ENCODE measurements at regions not wholly inside any gene's neighbourhood (a gene's known extent, or its start where the extent isn't known, plus 50 kb on each side); places are given as distances from the start of the nearest gene placed in this dataset.

- TF ChIP-seq CTCF (IDR thresholded peaks at IDR 0.05; ENCODE audit: low read depth, low read length, missing control alignments) = no peak
- DNase-seq (ENCODE audit: low read depth) = no peak
- no peak overlapping the region for H3K4me3 ChIP-seq (ENCODE audit: low read depth, low read length)
- in situ Hi-C loops (cut with HindIII; ENCODE audit: low sequenced_read_pairs) = no loop called here
Measured at GRCh38 chrX:151796576-151796975, 62.0 kb downstream of the CNGA2 start.

- in situ Hi-C loops (cut with HindIII; ENCODE audit: low sequenced_read_pairs) = no loop called here
- TF ChIP-seq CTCF (IDR thresholded peaks at IDR 0.05; ENCODE audit: low read depth, low read length, missing control alignments) = no peak
- H3K4me3 ChIP-seq (ENCODE audit: low read depth, low read length) = no peak overlapping the region
- no peak for DNase-seq (ENCODE audit: low read depth)
Measured at GRCh38 chrX:151801980-151802379, 67.4 kb downstream of the CNGA2 start.

GRCh38 chrX:151806967-151807540, 72.5 kb downstream of the CNGA2 start:
- DNase-seq (ENCODE audit: low read depth) = no peak
- no peak for TF ChIP-seq CTCF (IDR thresholded peaks at IDR 0.05; ENCODE audit: low read depth, low read length, missing control alignments)
- in situ Hi-C loops (cut with HindIII; ENCODE audit: low sequenced_read_pairs) = no loop called here
- H3K4me3 ChIP-seq (ENCODE audit: low read depth, low read length) = no peak overlapping the region

GRCh38 chrX:151812661-151813060, 78.1 kb downstream of the CNGA2 start:
- in situ Hi-C loops (cut with HindIII; ENCODE audit: low sequenced_read_pairs) = no loop called here
- DNase-seq (ENCODE audit: low read depth) = no peak
- no peak overlapping the region for H3K4me3 ChIP-seq (ENCODE audit: low read depth, low read length)
- TF ChIP-seq CTCF (IDR thresholded peaks at IDR 0.05; ENCODE audit: low read depth, low read length, missing control alignments) = no peak

- in situ Hi-C loops (cut with HindIII; ENCODE audit: low sequenced_read_pairs) = no loop called here
- no peak for TF ChIP-seq CTCF (IDR thresholded peaks at IDR 0.05; ENCODE audit: low read depth, low read length, missing control alignments)
- no peak for DNase-seq (ENCODE audit: low read depth)
- H3K4me3 ChIP-seq (ENCODE audit: low read depth, low read length) = no peak overlapping the region
Measured at GRCh38 chrX:151814767-151815166, 80.2 kb downstream of the CNGA2 start.

- H3K4me3 ChIP-seq (ENCODE audit: low read depth, low read length) = no peak overlapping the region
- DNase-seq (ENCODE audit: low read depth) = peak; percentile 53
- no peak for TF ChIP-seq CTCF (IDR thresholded peaks at IDR 0.05; ENCODE audit: low read depth, low read length, missing control alignments)
- in situ Hi-C loops (cut with HindIII; ENCODE audit: low sequenced_read_pairs) = no loop called here
Measured at GRCh38 chrX:151815398-151815797, 80.9 kb downstream of the CNGA2 start.

- in situ Hi-C loops (cut with HindIII; ENCODE audit: low sequenced_read_pairs) = no loop called here
- TF ChIP-seq CTCF (IDR thresholded peaks at IDR 0.05; ENCODE audit: low read depth, low read length, missing control alignments) = no peak
- DNase-seq (ENCODE audit: low read depth) = no peak
Measured at GRCh38 chrX:151816934-151817333, 82.4 kb downstream of the CNGA2 start.

More at GRCh38 chrX:151816934-151817333, 82.4 kb downstream of the CNGA2 start:
- H3K4me3 ChIP-seq (ENCODE audit: low read depth, low read length) = no peak overlapping the region
